NCI-H2029 (cell line): ENCODE measurements at regions not wholly inside any gene's neighbourhood (a gene's known extent, or its start where the extent isn't known, plus 50 kb on each side); places are given as distances from the start of the nearest gene placed in this dataset.
A peak's percentile ranks its signal among the peaks of the same experiment; 100 is the strongest.
"Not testable (repeated sequence)": the region's sequence is repeated elsewhere in the genome, so short reads cannot be mapped to it uniquely, and the experiment has no call there.

Experiments
- DNase-seq: peaks from one replicate; lab custom pipeline; 2025; lab: John Stamatoyannopoulos, UW

- DNase-seq: not testable (repeated sequence)
These were observed 119.1 kb upstream of the HSF2 start for GRCh38 chr6:122280105-122281021.

- no peak for DNase-seq
These were observed 115.6 kb upstream of the HSF2 start for GRCh38 chr6:122283884-122284283.

- DNase-seq: no peak
These were observed 114.6 kb upstream of the HSF2 start for GRCh38 chr6:122284848-122285247.

GRCh38 chr6:122285292-122285913 lies 114.0 kb upstream of the HSF2 start:
- DNase-seq: no peak

GRCh38 chr6:122286512-122286911 lies 112.9 kb upstream of the HSF2 start:
- DNase-seq: no peak

GRCh38 chr6:122289762-122290539 lies 109.5 kb upstream of the HSF2 start:
- DNase-seq: peak; percentile 18

GRCh38 chr6:122297010-122297409 lies 102.4 kb upstream of the HSF2 start:
- DNase-seq: no peak

- DNase-seq: no peak
These were observed 97.4 kb upstream of the HSF2 start for GRCh38 chr6:122302067-122302466.

GRCh38 chr6:122307577-122307976 lies 91.9 kb upstream of the HSF2 start:
- no peak for DNase-seq

GRCh38 chr6:122308074-122308473 lies 91.4 kb upstream of the HSF2 start:
- no peak for DNase-seq

- DNase-seq: no peak
These were observed 83.6 kb upstream of the HSF2 start for GRCh38 chr6:122315842-122316241.

- DNase-seq: peak; percentile 50
These were observed 76.6 kb upstream of the HSF2 start for GRCh38 chr6:122322824-122323223.

GRCh38 chr6:122323361-122323760 lies 76.1 kb upstream of the HSF2 start:
- no peak for DNase-seq

- no peak for DNase-seq
These were observed 69.1 kb upstream of the HSF2 start for GRCh38 chr6:122330315-122330714.

- DNase-seq: no peak
These were observed 61.8 kb upstream of the HSF2 start for GRCh38 chr6:122337645-122338044.

- no peak for DNase-seq
These were observed 59.8 kb upstream of the HSF2 start for GRCh38 chr6:122339661-122340060.

GRCh38 chr6:122347280-122347679 lies 52.2 kb upstream of the HSF2 start:
- DNase-seq: no peak

- DNase-seq: no peak
These were observed 51.7 kb upstream of the HSF2 start for GRCh38 chr6:122347751-122348150.
